Stomach (tissue), 4 donors: ENCODE measurements at regions not wholly inside any gene's neighbourhood (a gene's known extent, or its start where the extent isn't known, plus 50 kb on each side); places are given as distances from the start of the nearest gene placed in this dataset.

Experiments
- POLR2A ChIP-seq, 4 donors: fragments of 450-650 bp; IDR thresholded peaks; one replicate each; pipeline ENCODE4 v1.6.1; 2016; ENCODE audit warnings: antibody characterized with exemption in 4 of 4, control low read depth in 2 of 4, mild to moderate bottlenecking in 1 of 4, moderate library complexity in 1 of 4
- POLR2AphosphoS5 ChIP-seq, 3 donors: sonication (generic); formaldehyde crosslinking; IDR thresholded peaks; one replicate each; pipeline ENCODE4 v1.6.1; 2016; ENCODE audit warnings: antibody characterized with exemption in 3 of 3
- TF ChIP-seq, protein P1 (sequence below), 7 experiments: fragments of 450-650 bp in 4 of 7; fragments of 200-600 bp in 3 of 7; sonication (generic) in 3 of 7; IDR thresholded peaks; one replicate each; pipeline ENCODE4 v1.5.1; 2016 to 2019; ENCODE audit warnings: antibody characterized with exemption in 7 of 7, control low read depth in 2 of 7, mild to moderate bottlenecking in 1 of 7

DNA sequence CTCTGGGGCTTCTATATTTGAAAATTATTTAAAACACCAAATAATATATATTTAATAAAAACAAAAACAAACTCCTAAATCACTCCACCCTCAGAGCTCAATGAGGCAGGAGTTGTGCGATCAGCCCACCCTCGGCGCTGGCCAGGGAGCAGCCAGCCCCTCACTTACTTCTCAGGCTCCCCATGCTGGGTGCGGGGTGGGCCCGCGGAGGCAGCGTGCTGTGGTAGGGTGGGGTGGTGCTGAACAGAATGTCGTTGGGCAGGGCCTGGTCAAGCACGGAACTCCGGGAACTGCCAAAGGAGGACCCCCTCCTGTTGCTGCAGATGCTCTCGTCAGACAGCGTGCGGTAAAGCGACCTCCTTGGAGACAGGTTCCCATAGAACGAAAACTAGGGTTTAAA lies 204.5 kb downstream of the SIPA1L2 start:
- TF ChIP-seq, protein P1, sequence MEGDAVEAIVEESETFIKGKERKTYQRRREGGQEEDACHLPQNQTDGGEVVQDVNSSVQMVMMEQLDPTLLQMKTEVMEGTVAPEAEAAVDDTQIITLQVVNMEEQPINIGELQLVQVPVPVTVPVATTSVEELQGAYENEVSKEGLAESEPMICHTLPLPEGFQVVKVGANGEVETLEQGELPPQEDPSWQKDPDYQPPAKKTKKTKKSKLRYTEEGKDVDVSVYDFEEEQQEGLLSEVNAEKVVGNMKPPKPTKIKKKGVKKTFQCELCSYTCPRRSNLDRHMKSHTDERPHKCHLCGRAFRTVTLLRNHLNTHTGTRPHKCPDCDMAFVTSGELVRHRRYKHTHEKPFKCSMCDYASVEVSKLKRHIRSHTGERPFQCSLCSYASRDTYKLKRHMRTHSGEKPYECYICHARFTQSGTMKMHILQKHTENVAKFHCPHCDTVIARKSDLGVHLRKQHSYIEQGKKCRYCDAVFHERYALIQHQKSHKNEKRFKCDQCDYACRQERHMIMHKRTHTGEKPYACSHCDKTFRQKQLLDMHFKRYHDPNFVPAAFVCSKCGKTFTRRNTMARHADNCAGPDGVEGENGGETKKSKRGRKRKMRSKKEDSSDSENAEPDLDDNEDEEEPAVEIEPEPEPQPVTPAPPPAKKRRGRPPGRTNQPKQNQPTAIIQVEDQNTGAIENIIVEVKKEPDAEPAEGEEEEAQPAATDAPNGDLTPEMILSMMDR (IDR thresholded peaks at IDR 0.05): no peak
- TF ChIP-seq POLR2A (IDR thresholded peaks at IDR 0.05): no peak
- TF ChIP-seq POLR2AphosphoS5 (IDR thresholded peaks at IDR 0.05): no peak
